Left kidney (tissue), 1 donor: ENCODE measurements at regions not wholly inside any gene's neighbourhood (a gene's known extent, or its start where the extent isn't known, plus 50 kb on each side); places are given as distances from the start of the nearest gene placed in this dataset.

Experiments used
- DNase-seq: peaks from one replicate; pipeline ENCODE4 v3.0.0-alpha.2; 2013

- DNase-seq, result no peak
Measured at GRCh38 chr6:166046982-166047381, 120.7 kb downstream of the TBXT start.

GRCh38 chr6:166046226-166046625 lies 121.4 kb downstream of the TBXT start:
- DNase-seq, result no peak

GRCh38 chr6:166045860-166046200 lies 121.8 kb downstream of the TBXT start:
- peak; percentile 25 for DNase-seq

GRCh38 chr6:166045173-166045859 lies 122.3 kb downstream of the TBXT start:
- DNase-seq, result no peak

- no peak for DNase-seq
Measured at GRCh38 chr6:166041277-166041676, 126.4 kb downstream of the TBXT start.

- no peak for DNase-seq
Measured at GRCh38 chr6:166040292-166040691, 127.4 kb downstream of the TBXT start.

GRCh38 chr6:166036316-166037095 lies 131.1 kb downstream of the TBXT start:
- DNase-seq, result no peak

- DNase-seq, result no peak
Measured at GRCh38 chr6:166032366-166033200, 135.1 kb downstream of the TBXT start.

- no peak for DNase-seq
Measured at GRCh38 chr6:166031275-166031674, 136.4 kb downstream of the TBXT start.

- DNase-seq, result no peak
Measured at GRCh38 chr6:166029506-166029905, 138.1 kb downstream of the TBXT start.

GRCh38 chr6:166027761-166028160 lies 139.9 kb downstream of the TBXT start:
- DNase-seq, result no peak

- no peak for DNase-seq
Measured at GRCh38 chr6:166026586-166027126, 141.0 kb downstream of the TBXT start.

GRCh38 chr6:166025149-166025898 lies 142.3 kb downstream of the TBXT start:
- DNase-seq, result no peak

- no peak for DNase-seq
Measured at GRCh38 chr6:166024252-166024651, 143.4 kb downstream of the TBXT start.

- DNase-seq, result no peak
Measured at GRCh38 chr6:166023273-166023989, 144.2 kb downstream of the TBXT start.

GRCh38 chr6:166021429-166021828 lies 146.2 kb downstream of the TBXT start:
- no peak for DNase-seq

GRCh38 chr6:166019214-166019613 lies 148.4 kb downstream of the TBXT start:
- DNase-seq, result no peak

GRCh38 chr6:166017032-166017635 lies 150.5 kb downstream of the TBXT start:
- DNase-seq, result no peak

GRCh38 chr6:166014966-166015365 lies 152.7 kb downstream of the TBXT start:
- DNase-seq, result no peak

GRCh38 chr6:166010136-166010960 lies 157.3 kb downstream of the TBXT start:
- DNase-seq, result no peak
